ENCODE measurements at regions not wholly inside any gene's neighbourhood (a gene's known extent, or its start where the extent isn't known, plus 50 kb on each side); places are given as distances from the start of the nearest gene placed in this dataset.

GRCh38 chr7:17021205-17021604, 139.4 kb upstream of the AGR3 start (continued):
- TF ChIP-seq PRDM15 (CRISPR knock-in tag; IDR thresholded peaks at IDR 0.05) = no peak; the same call in 1 of the 2 replicates
- TF ChIP-seq SP2 (CRISPR knock-in tag; IDR thresholded peaks at IDR 0.05) = no peak
- TF ChIP-seq POGK (CRISPR knock-in tag; conservative IDR thresholded peaks at IDR 0.05) = 0 out of 2 replicates have a peak, but pooled peaks have one; percentile 33
- peak; percentile 67 for TF ChIP-seq ZBTB33 (CRISPR knock-in tag; IDR thresholded peaks at IDR 0.05)
- TF ChIP-seq LCORL (IDR thresholded peaks at IDR 0.05) = 0 out of 2 replicates have a peak, but pooled peaks have one; percentile 24
- TF ChIP-seq LCORL (CRISPR knock-in tag; IDR thresholded peaks at IDR 0.05) = peak; percentile 57; the same call in 1 of the 2 replicates
- peak; percentile 84; the same call in 1 of the 2 replicates for TF ChIP-seq NR2F2 (IDR thresholded peaks at IDR 0.05; ENCODE audit: borderline replicate concordance, low read depth)
- TF ChIP-seq HOXA3 (CRISPR knock-in tag; IDR thresholded peaks at IDR 0.05) = peak; percentile 80
- no peak for TF ChIP-seq MXD3 (CRISPR knock-in tag; IDR thresholded peaks at IDR 0.05)
- TF ChIP-seq RBFOX2 (IDR thresholded peaks at IDR 0.05; ENCODE audit: low read depth, low read length) = no peak
- no peak for TF ChIP-seq ZKSCAN5 (CRISPR knock-in tag; IDR thresholded peaks at IDR 0.05)
- TF ChIP-seq ZMYM4 (CRISPR knock-in tag; IDR thresholded peaks at IDR 0.05) = peak; percentile 97
- no peak for TF ChIP-seq CENPT (CRISPR knock-in tag; IDR thresholded peaks at IDR 0.05; ENCODE audit: low read depth)
- TF ChIP-seq ZNF552 (CRISPR knock-in tag; IDR thresholded peaks at IDR 0.05; ENCODE audit: borderline replicate concordance) = no peak
- TF ChIP-seq ZBTB21 (CRISPR knock-in tag; IDR thresholded peaks at IDR 0.05) = 0 out of 2 replicates have a peak, but pooled peaks have one; percentile 19
- no peak for TF ChIP-seq MYC (CRISPR knock-in tag; IDR thresholded peaks at IDR 0.05; ENCODE audit: borderline replicate concordance)
- no peak for TF ChIP-seq ZNF317 (CRISPR knock-in tag; IDR thresholded peaks at IDR 0.05)
- TF ChIP-seq ZNF550 (CRISPR knock-in tag; IDR thresholded peaks at IDR 0.05; ENCODE audit: borderline replicate concordance) = no peak
- no peak for TF ChIP-seq MBNL3 (CRISPR knock-in tag; conservative IDR thresholded peaks at IDR 0.05)
- peak; percentile 77 for TF ChIP-seq TFAP4 (IDR thresholded peaks at IDR 0.05; ENCODE audit: borderline replicate concordance, low read depth)
- 0 out of 2 replicates have a peak, but pooled peaks have one; percentile 23 for TF ChIP-seq SPEN (CRISPR knock-in tag; IDR thresholded peaks at IDR 0.05; ENCODE audit: low read depth)
- TF ChIP-seq RBAK (CRISPR knock-in tag; IDR thresholded peaks at IDR 0.05) = no peak
- no peak for TF ChIP-seq ETV6 (CRISPR knock-in tag; conservative IDR thresholded peaks at IDR 0.05)

All from HepG2 (cell line).